ENCODE measurements at regions not wholly inside any gene's neighbourhood (a gene's known extent, or its start where the extent isn't known, plus 50 kb on each side); places are given as distances from the start of the nearest gene placed in this dataset.

- no peak overlapping the region for H3K4me3 ChIP-seq (ENCODE audit: low read depth in 2 of 2, low read length in 2 of 2)
- no TSS peak for BruUV-seq (replicated peaks)
- in situ Hi-C loops (cut with HindIII; ENCODE audit: low pct_unique_long_range_greater_than_20kb, low sequenced_read_pairs): no loop called here
Observed at GRCh38 chr6:222468-222867, 69.8 kb upstream of the DUSP22 start.

GRCh38 chr6:223136-223535 is 69.2 kb upstream of the DUSP22 start:
- intact Hi-C loops (cut with micrococcal nuclease; ENCODE audit: unreplicated experiment) (no loop called here), in situ Hi-C loops (cut with HindIII; ENCODE audit: low pct_unique_long_range_greater_than_20kb, low sequenced_read_pairs) (no loop called here)
- Histone ChIP-seq H3K4me3 (ENCODE audit: low read depth in 2 of 2, low read length in 2 of 2) (no peak overlapping the region), H3K36me3 (ENCODE audit: control insufficient read depth, insufficient read depth, low read length) (no peaks in the 10 kb centered on the region), H3K9me3 (ENCODE audit: control insufficient read depth, insufficient read depth, low read depth, low read length) (no peaks in the 10 kb centered on the region), H3K27me3 (ENCODE audit: control insufficient read depth, insufficient read depth, low read length) (no peaks in the 10 kb centered on the region), H3K4me1 (ENCODE audit: control insufficient read depth, insufficient read depth, low read length) (no peaks in the 10 kb centered on the region), H3K27ac (ENCODE audit: low read length) (no peak overlapping the region)
- no peak for DNase-seq (ENCODE audit: low read depth, low spot score)
- no peak for ATAC-seq
- TF ChIP-seq SIN3A (IDR thresholded peaks at IDR 0.05; ENCODE audit: borderline replicate concordance, insufficient read depth, low read depth, low read length): no peak
- TF ChIP-seq POLR2AphosphoS5 (IDR thresholded peaks at IDR 0.05; ENCODE audit: low read depth, low read length): no peak
- no peak for TF ChIP-seq TCF7L2 (IDR thresholded peaks at IDR 0.05; ENCODE audit: low read depth, low read length)
- no peak for TF ChIP-seq CTCF (IDR thresholded peaks at IDR 0.05)
- no peak for TF ChIP-seq REST (IDR thresholded peaks at IDR 0.05; ENCODE audit: insufficient read depth in 1 of 2, low read depth in 2 of 2, low read length in 1 of 2)
- POLR2A ChIA-PET: no interaction called here
- BruUV-seq (replicated peaks): no TSS peak
- CTCF ChIA-PET: no interaction called here

More at GRCh38 chr6:222468-222867, 69.8 kb upstream of the DUSP22 start:
- DNase-seq (ENCODE audit: low read depth, low spot score) (no peak), ATAC-seq (no peak)
- Histone ChIP-seq H3K4me1 (ENCODE audit: control insufficient read depth, insufficient read depth, low read length) (no peaks in the 10 kb centered on the region), H3K27me3 (ENCODE audit: control insufficient read depth, insufficient read depth, low read length) (no peaks in the 10 kb centered on the region), H3K36me3 (ENCODE audit: control insufficient read depth, insufficient read depth, low read length) (no peaks in the 10 kb centered on the region), H3K9me3 (ENCODE audit: control insufficient read depth, insufficient read depth, low read depth, low read length) (no peaks in the 10 kb centered on the region), H3K27ac (ENCODE audit: low read length) (no peak overlapping the region)
- CTCF ChIA-PET: no interaction called here
- POLR2A ChIA-PET: no interaction called here
- TF ChIP-seq TCF7L2 (IDR thresholded peaks at IDR 0.05; ENCODE audit: low read depth, low read length) (no peak), REST (IDR thresholded peaks at IDR 0.05; ENCODE audit: insufficient read depth in 1 of 2, low read depth in 2 of 2, low read length in 1 of 2) (no peak), SIN3A (IDR thresholded peaks at IDR 0.05; ENCODE audit: borderline replicate concordance, insufficient read depth, low read depth, low read length) (no peak), POLR2AphosphoS5 (IDR thresholded peaks at IDR 0.05; ENCODE audit: low read depth, low read length) (no peak), CTCF (IDR thresholded peaks at IDR 0.05) (no peak)
- intact Hi-C loops (cut with micrococcal nuclease; ENCODE audit: unreplicated experiment): no loop called here

Data from Panc1 (cell line).